ENCODE measurements at regions not wholly inside any gene's neighbourhood (a gene's known extent, or its start where the extent isn't known, plus 50 kb on each side); places are given as distances from the start of the nearest gene placed in this dataset.

DNA sequence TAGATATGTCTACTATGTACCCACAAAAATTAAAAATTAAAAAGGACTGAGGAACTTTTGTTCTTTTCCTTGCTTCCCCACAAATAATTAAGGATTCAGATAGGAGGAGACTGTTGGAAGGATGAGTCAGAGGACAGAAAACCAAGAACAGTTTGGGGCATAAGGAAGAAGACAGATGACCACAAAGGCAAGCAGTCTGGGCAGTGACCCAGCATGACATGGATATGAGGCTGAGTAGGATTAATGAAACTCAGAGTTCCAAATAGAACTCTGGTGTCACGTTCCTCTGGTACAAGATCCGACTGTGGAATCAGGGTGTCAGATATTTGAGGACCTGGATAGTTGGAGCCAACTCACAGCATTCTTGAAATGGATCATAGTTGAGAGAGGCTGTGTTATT lies 89.3 kb upstream of the SLC38A4 start:
- TF ChIP-seq EZH2 (IDR thresholded peaks at IDR 0.05) = no peak
- no peak for TF ChIP-seq POLR2AphosphoS5 (IDR thresholded peaks at IDR 0.05; ENCODE audit: borderline replicate concordance, low read depth, low read length)

Data from SK-N-MC (cell line).